GM23248 (cell line): ENCODE measurements at regions not wholly inside any gene's neighbourhood (a gene's known extent, or its start where the extent isn't known, plus 50 kb on each side); places are given as distances from the start of the nearest gene placed in this dataset.

Experiments
- DNase-seq: peaks from one replicate; pipeline ENCODE4 v3.0.0-alpha.2; 2015
- H2AFZ ChIP-seq: fragments of 200-600 bp; sonication (generic); 2 replicates; pipeline ENCODE4 v1.6.1; 2016; ENCODE audit warnings: antibody characterized with exemption
- H3F3A ChIP-seq: fragments of 200-600 bp; sonication (generic); 2 replicates; pipeline ENCODE4 v1.6.1; 2016; ENCODE audit warnings: mild to moderate bottlenecking, antibody characterized with exemption, mixed run types; ENCODE audit not compliant: insufficient read depth
- H3K27ac ChIP-seq: fragments of 200-600 bp; sonication (generic); 2 replicates; pipeline ENCODE4 v1.5.1; 2016; ENCODE audit warnings: mild to moderate bottlenecking
- H3K27me3 ChIP-seq: fragments of 200-600 bp; sonication (generic); replicated peaks from 2 replicates; pipeline ENCODE4 v1.6.1; 2016; ENCODE audit warnings: mild to moderate bottlenecking; ENCODE audit not compliant: insufficient read depth
- H3K36me3 ChIP-seq: fragments of 200-600 bp; sonication (generic); 2 replicates; pipeline ENCODE4 v1.6.1; 2016; ENCODE audit warnings: low read depth, mild to moderate bottlenecking
- H3K4me1 ChIP-seq: fragments of 200-600 bp; sonication (generic); 2 replicates; pipeline ENCODE4 v1.6.1; 2016; ENCODE audit warnings: mild to moderate bottlenecking; ENCODE audit not compliant: insufficient read depth
- H3K4me2 ChIP-seq: fragments of 200-600 bp; sonication (generic); one replicate; pipeline ENCODE4 v1.6.1; 2016; ENCODE audit warnings: mild to moderate bottlenecking; ENCODE audit not compliant: unreplicated experiment
- H3K4me3 ChIP-seq: fragments of 200-600 bp; sonication (generic); 2 replicates; pipeline ENCODE4 v1.5.1; 2016; ENCODE audit warnings: mild to moderate bottlenecking
- H3K79me2 ChIP-seq: fragments of 200-600 bp; sonication (generic); 2 replicates; pipeline ENCODE4 v1.6.1; 2016; ENCODE audit warnings: mild to moderate bottlenecking; ENCODE audit not compliant: insufficient read depth
- H3K9ac ChIP-seq: fragments of 200-600 bp; sonication (generic); 2 replicates; pipeline ENCODE4 v1.6.1; 2016; ENCODE audit warnings: mild to moderate bottlenecking
- H3K9me2 ChIP-seq: fragments of 200-600 bp; sonication (generic); 2 replicates; pipeline ENCODE4 v1.6.1; 2016; ENCODE audit warnings: mixed run types, mild to moderate bottlenecking, moderate library complexity; ENCODE audit not compliant: insufficient read depth
- H3K9me3 ChIP-seq: fragments of 200-600 bp; sonication (generic); one replicate; pipeline ENCODE4 v1.6.1; 2017; ENCODE audit warnings: low read depth
- H4K20me1 ChIP-seq: fragments of 200-600 bp; sonication (generic); 2 replicates; pipeline ENCODE4 v1.6.0; 2016; ENCODE audit not compliant: insufficient read depth
- EZH2 ChIP-seq: fragments of 200-600 bp; sonication (generic); IDR thresholded peaks from 2 replicates; pipeline ENCODE4 v1.6.1; 2018; ENCODE audit warnings: antibody characterized with exemption, mild to moderate bottlenecking; ENCODE audit not compliant: insufficient read depth, poor library complexity, severe bottlenecking
- EZH2phosphoT487 ChIP-seq: fragments of 200-600 bp; sonication (generic); IDR thresholded peaks from 2 replicates; pipeline ENCODE4 v1.6.1; 2018; ENCODE audit warnings: antibody characterized with exemption, moderate library complexity, mild to moderate bottlenecking, low read depth; ENCODE audit not compliant: insufficient read depth
- WGBS, 2 experiments: methylation state at CpG; one replicate each; pipeline ENCODE4 v1.1.6; 2015 to 2017; ENCODE audit warnings: low lambda C conversion rate in 2 of 2, low coverage in 1 of 2; ENCODE audit errors: missing lambda C conversion rate in 2 of 2; 5-methylcytosine and 5-hydroxymethylcytosine counted together
- in situ Hi-C: fragments of 300-500 bp; cut with MboI; formaldehyde crosslinking; loops from 2 replicates; pipeline ENCODE4 v1.15.0; 2020

DNA sequence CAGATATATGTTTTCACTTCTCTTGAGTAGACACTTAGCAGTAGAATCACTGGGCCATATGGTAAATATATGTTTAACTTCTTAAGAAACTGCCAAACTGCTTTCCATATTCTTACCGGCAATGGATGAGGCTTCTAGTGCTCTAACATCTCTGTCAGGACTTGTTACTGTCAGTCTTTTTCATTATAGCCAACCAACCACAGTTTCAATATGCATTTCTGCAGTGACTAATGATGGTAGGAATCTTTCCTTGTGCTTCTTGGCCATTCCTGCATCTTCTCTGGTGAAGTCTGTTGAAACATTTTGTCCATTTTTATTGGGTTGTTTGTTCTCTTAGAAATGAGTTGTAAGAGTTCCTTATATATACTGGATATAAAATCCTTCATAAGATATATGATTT lies 66.0 kb upstream of the SYNDIG1 start:
- WGBS, 2 experiments = 79 to 82% methylated on average over 1 of the region's 1 CpG
- in situ Hi-C loops = no loop called here
- no peak overlapping the region for H3K4me3 ChIP-seq
- no peaks in the 10 kb centered on the region for H4K20me1 ChIP-seq
- 0 out of 2 replicates have a peak, but pooled peaks cover 9% of the 10 kb centered on the region for H3K27me3 ChIP-seq
- no peak overlapping the region for H3K4me2 ChIP-seq
- H2AFZ ChIP-seq = no peak overlapping the region
- no peaks in the 10 kb centered on the region for H3K36me3 ChIP-seq
- no peaks in the 10 kb centered on the region for H3K9me3 ChIP-seq
- no peaks in the 10 kb centered on the region for H3K4me1 ChIP-seq
- DNase-seq = no peak
- no peaks in the 10 kb centered on the region for H3K79me2 ChIP-seq
- no peak overlapping the region for H3K9ac ChIP-seq
- H3K27ac ChIP-seq = no peak overlapping the region
- TF ChIP-seq EZH2 (no peak), EZH2phosphoT487 (no peak)
- H3K9me2 ChIP-seq = no peaks in the 10 kb centered on the region
- no peaks in the 10 kb centered on the region for H3F3A ChIP-seq

DNA sequence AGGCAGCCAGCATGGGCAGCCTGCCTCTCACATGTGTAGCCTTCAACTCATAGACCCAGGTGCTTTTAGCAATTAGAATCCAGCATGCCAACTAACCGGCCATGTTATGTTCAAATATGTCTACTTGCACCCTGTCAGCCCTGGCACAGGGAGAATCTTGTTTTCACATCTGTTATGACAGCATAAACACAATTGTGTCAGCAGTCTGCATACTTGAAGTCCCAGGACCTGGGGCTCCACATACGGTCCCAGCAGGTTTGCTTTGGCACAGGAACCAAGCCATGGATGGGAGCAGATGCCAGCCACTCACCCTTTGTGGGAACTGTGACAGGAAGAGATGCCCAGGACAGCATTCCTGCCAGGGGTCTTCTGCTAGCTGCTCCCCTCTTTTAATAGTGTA lies 67.2 kb upstream of the SYNDIG1 start:
- H3K9me2 ChIP-seq = no peaks in the 10 kb centered on the region
- no peaks in the 10 kb centered on the region for H3K4me1 ChIP-seq
- H3K36me3 ChIP-seq = no peaks in the 10 kb centered on the region
- no peak overlapping the region for H3K4me2 ChIP-seq
- H4K20me1 ChIP-seq = no peaks in the 10 kb centered on the region
- H2AFZ ChIP-seq = no peak overlapping the region
- H3K4me3 ChIP-seq = no peak overlapping the region
- no peak overlapping the region for H3K27ac ChIP-seq
- H3K27me3 ChIP-seq = 0 out of 2 replicates have a peak, but pooled peaks cover 9% of the 10 kb centered on the region
- H3K9ac ChIP-seq = no peak overlapping the region
- in situ Hi-C loops = no loop called here
- 28 to 34% methylated on average over 2 of the region's 2 CpGs for WGBS, 2 experiments
- H3K9me3 ChIP-seq = no peaks in the 10 kb centered on the region
- H3F3A ChIP-seq = no peaks in the 10 kb centered on the region
- no peaks in the 10 kb centered on the region for H3K79me2 ChIP-seq
- DNase-seq = no peak
- TF ChIP-seq EZH2 = no peak
- TF ChIP-seq EZH2phosphoT487 = no peak

DNA sequence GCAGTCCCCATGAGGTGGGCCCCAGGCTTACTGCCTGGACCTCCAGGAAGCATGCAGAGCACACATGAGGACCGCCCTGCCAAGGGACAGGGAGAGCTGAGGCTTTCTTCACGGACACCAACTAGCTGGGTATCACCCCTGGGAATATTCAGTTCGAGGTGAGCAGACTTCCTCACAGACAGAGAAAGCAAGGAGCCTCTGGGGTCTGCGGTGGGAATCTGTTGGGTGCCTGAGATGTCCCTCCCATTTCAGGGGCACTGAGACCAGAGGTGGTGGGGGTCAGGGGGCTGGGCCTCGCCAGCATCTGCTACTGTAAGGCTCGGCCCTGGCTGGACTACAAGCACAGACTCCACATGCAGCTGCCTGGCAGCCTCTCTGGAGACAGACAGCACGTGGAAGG lies 74.3 kb upstream of the SYNDIG1 start:
- H3K9ac ChIP-seq = no peak overlapping the region
- no peaks in the 10 kb centered on the region for H3K79me2 ChIP-seq
- DNase-seq = no peak
- no peaks in the 10 kb centered on the region for H3K9me3 ChIP-seq
- no peaks in the 10 kb centered on the region for H3K9me2 ChIP-seq
- H3K27me3 ChIP-seq = 0 out of 2 replicates have a peak, but pooled peaks cover 7% of the 10 kb centered on the region
- no peak overlapping the region for H3K27ac ChIP-seq
- no peak overlapping the region for H3K4me3 ChIP-seq
- in situ Hi-C loops = no loop called here
- 26 to 33% methylated on average over 5 to 7 of the region's 7 CpGs for WGBS, 2 experiments
- TF ChIP-seq EZH2phosphoT487 (no peak), EZH2 (no peak)
- H3K4me1 ChIP-seq = no peaks in the 10 kb centered on the region
- no peak overlapping the region for H3K4me2 ChIP-seq
- H3F3A ChIP-seq = no peaks in the 10 kb centered on the region
- no peaks in the 10 kb centered on the region for H3K36me3 ChIP-seq
- H4K20me1 ChIP-seq = no peaks in the 10 kb centered on the region
- no peak overlapping the region for H2AFZ ChIP-seq

DNA sequence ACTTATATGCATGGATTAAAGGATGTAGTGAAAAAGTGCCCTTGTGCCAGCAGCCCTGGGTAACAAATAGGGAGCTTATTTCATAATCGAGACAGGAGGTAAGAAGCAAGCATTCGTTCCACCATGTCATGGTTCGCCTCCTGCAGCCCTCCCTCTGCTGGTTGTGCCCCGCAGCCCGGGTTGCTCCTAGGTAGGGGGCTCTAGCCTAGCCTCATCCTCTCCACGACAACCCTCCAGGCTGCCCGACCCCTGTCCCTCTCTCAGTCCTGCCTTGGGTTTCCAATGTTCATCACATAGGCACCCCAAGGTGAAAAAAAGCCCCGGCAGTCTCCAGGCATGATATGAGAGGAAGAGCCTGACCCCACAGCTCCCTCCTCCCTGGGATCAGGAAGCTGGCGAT lies 75.5 kb upstream of the SYNDIG1 start:
- H3K9ac ChIP-seq = no peak overlapping the region
- in situ Hi-C loops = no loop called here
- no peak overlapping the region for H3K4me3 ChIP-seq
- no peaks in the 10 kb centered on the region for H3K4me1 ChIP-seq
- H3K9me2 ChIP-seq = no peaks in the 10 kb centered on the region
- no peaks in the 10 kb centered on the region for H4K20me1 ChIP-seq
- H2AFZ ChIP-seq = no peak overlapping the region
- no peaks in the 10 kb centered on the region for H3K79me2 ChIP-seq
- H3K9me3 ChIP-seq = no peaks in the 10 kb centered on the region
- no peak overlapping the region for H3K27ac ChIP-seq
- H3K27me3 ChIP-seq = 0 out of 2 replicates have a peak, but pooled peaks cover 7% of the 10 kb centered on the region
- H3K4me2 ChIP-seq = no peak overlapping the region
- no peaks in the 10 kb centered on the region for H3K36me3 ChIP-seq
- H3F3A ChIP-seq = no peaks in the 10 kb centered on the region
- no peak for DNase-seq
- TF ChIP-seq EZH2phosphoT487 (no peak), EZH2 (no peak)
- WGBS, 2 experiments = 35 to 41% methylated on average over 9 of the region's 9 CpGs

DNA sequence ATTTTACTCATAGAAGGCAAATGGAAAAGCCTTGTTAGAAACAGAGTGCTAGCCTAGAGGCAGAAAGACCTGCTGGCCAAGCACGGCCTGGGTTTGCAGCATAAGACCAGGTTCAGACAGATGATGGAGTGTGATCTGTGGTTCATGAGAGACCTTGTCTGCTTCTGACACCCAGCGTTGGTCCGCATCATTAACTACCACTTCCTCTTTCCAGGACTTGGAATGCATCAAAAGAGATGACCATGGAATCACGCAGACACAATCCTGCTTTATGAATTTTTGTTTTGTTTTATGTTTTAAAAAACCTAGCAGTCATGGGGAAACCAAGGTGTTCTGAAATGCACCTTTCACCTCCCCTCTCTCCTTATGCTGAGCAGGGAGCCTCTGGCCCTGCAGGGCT lies 76.8 kb upstream of the SYNDIG1 start:
- Histone ChIP-seq H3K9me2 (no peaks in the 10 kb centered on the region), H4K20me1 (no peaks in the 10 kb centered on the region), H3K79me2 (no peaks in the 10 kb centered on the region), H3K4me1 (no peaks in the 10 kb centered on the region), H3K27ac (no peak overlapping the region), H2AFZ (no peak overlapping the region), H3K4me3 (no peak overlapping the region), H3K9me3 (no peaks in the 10 kb centered on the region), H3K9ac (no peak overlapping the region), H3K4me2 (no peak overlapping the region), H3F3A (no peaks in the 10 kb centered on the region), H3K36me3 (no peaks in the 10 kb centered on the region), H3K27me3 (0 out of 2 replicates have a peak, but pooled peaks cover 7% of the 10 kb centered on the region)
- in situ Hi-C loops = no loop called here
- WGBS, 2 experiments = 54 to 62% methylated on average over 4 of the region's 4 CpGs
- DNase-seq = no peak
- TF ChIP-seq EZH2 (no peak), EZH2phosphoT487 (no peak)
